ENCODE measurements at regions not wholly inside any gene's neighbourhood (a gene's known extent, or its start where the extent isn't known, plus 50 kb on each side); places are given as distances from the start of the nearest gene placed in this dataset.

GRCh38 chr10:69684020-69684980 is 54.3 kb downstream of the FAM241B start:
- H3K4me1 Mint-ChIP-seq (ENCODE audit: insufficient read depth, unreplicated experiment) = peaks cover 5% of the 10 kb centered on the region
- TF ChIP-seq, protein P1, sequence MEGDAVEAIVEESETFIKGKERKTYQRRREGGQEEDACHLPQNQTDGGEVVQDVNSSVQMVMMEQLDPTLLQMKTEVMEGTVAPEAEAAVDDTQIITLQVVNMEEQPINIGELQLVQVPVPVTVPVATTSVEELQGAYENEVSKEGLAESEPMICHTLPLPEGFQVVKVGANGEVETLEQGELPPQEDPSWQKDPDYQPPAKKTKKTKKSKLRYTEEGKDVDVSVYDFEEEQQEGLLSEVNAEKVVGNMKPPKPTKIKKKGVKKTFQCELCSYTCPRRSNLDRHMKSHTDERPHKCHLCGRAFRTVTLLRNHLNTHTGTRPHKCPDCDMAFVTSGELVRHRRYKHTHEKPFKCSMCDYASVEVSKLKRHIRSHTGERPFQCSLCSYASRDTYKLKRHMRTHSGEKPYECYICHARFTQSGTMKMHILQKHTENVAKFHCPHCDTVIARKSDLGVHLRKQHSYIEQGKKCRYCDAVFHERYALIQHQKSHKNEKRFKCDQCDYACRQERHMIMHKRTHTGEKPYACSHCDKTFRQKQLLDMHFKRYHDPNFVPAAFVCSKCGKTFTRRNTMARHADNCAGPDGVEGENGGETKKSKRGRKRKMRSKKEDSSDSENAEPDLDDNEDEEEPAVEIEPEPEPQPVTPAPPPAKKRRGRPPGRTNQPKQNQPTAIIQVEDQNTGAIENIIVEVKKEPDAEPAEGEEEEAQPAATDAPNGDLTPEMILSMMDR (IDR thresholded peaks at IDR 0.05; ENCODE audit: unreplicated experiment) = no peak
- no peak for DNase-seq (ENCODE audit: unreplicated experiment)
- POLR2A ChIA-PET = no interaction called here
- intact Hi-C loops (cut with micrococcal nuclease) = no loop called here
- no peaks in the 10 kb centered on the region for H3K9me3 Mint-ChIP-seq (ENCODE audit: unreplicated experiment)
- no peak overlapping the region for H3K27ac Mint-ChIP-seq (ENCODE audit: low read depth, unreplicated experiment)
- CTCF ChIA-PET = interaction anchor here (0.6 to 4.4 kb wide), 3 partner anchors 12 to 274 kb away, joined by 3 to 16 read pairs (median 3); no protein-coding TSS in a partner anchor
- H3K27me3 Mint-ChIP-seq (ENCODE audit: insufficient read depth, unreplicated experiment) = peaks cover 30% of the 10 kb centered on the region
- no peaks in the 10 kb centered on the region for H3K36me3 Mint-ChIP-seq (ENCODE audit: insufficient read depth, unreplicated experiment)
- no peak overlapping the region for H3K4me3 Mint-ChIP-seq (ENCODE audit: unreplicated experiment)
- no TSS peak for BruUV-seq (replicated peaks)

GRCh38 chr10:69684981-69685353 is 54.9 kb downstream of the FAM241B start:
- peaks cover 5% of the 10 kb centered on the region for H3K4me1 Mint-ChIP-seq (ENCODE audit: insufficient read depth, unreplicated experiment)
- no peak overlapping the region for H3K4me3 Mint-ChIP-seq (ENCODE audit: unreplicated experiment)
- no peak overlapping the region for H3K27ac Mint-ChIP-seq (ENCODE audit: low read depth, unreplicated experiment)

DNA sequence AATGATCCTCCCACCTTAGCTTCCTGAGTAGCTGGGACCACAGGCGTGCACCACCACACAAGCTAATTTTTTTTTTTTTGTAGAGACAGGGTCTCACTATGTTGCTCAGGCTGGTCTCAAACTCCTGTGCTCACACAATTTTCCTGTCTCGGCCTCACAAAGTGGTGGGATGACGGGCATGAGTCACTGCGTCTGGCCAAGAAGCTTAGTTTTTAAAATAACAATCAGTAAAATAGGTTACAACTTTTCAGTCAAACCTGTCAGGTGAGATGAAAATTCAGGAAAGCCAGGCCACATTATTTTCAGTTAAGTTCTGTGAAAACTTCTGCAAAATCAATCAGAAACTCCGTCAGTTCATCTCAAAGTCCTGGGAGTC is 55.4 kb downstream of the FAM241B start:
- peaks cover 5% of the 10 kb centered on the region for H3K4me1 Mint-ChIP-seq (ENCODE audit: insufficient read depth, unreplicated experiment)
- H3K27ac Mint-ChIP-seq (ENCODE audit: low read depth, unreplicated experiment) = no peak overlapping the region
- TF ChIP-seq, protein P1 (IDR thresholded peaks at IDR 0.05; ENCODE audit: unreplicated experiment) = no peak
- no peaks in the 10 kb centered on the region for H3K36me3 Mint-ChIP-seq (ENCODE audit: insufficient read depth, unreplicated experiment)
- H3K27me3 Mint-ChIP-seq (ENCODE audit: insufficient read depth, unreplicated experiment) = peaks cover 33% of the 10 kb centered on the region
- POLR2A ChIA-PET = no interaction called here
- BruUV-seq (replicated peaks) = no TSS peak
- intact Hi-C loops (cut with micrococcal nuclease) = no loop called here
- H3K4me3 Mint-ChIP-seq (ENCODE audit: unreplicated experiment) = no peak overlapping the region
- CTCF ChIA-PET = interaction anchor here (0.6 to 4.4 kb wide), 2 partner anchors 11 to 17 kb away, joined by 3 to 16 read pairs; no protein-coding TSS in a partner anchor
- H3K9me3 Mint-ChIP-seq (ENCODE audit: unreplicated experiment) = no peaks in the 10 kb centered on the region
- no peak for DNase-seq (ENCODE audit: unreplicated experiment)

More at GRCh38 chr10:69684981-69685353, 54.9 kb downstream of the FAM241B start:
- Mint-ChIP-seq H3K36me3 (ENCODE audit: insufficient read depth, unreplicated experiment) (no peaks in the 10 kb centered on the region), H3K9me3 (ENCODE audit: unreplicated experiment) (no peaks in the 10 kb centered on the region), H3K27me3 (ENCODE audit: insufficient read depth, unreplicated experiment) (peaks cover 33% of the 10 kb centered on the region)
- ChIA-PET CTCF (interaction anchor here (0.6 to 4.4 kb wide), 3 partner anchors 11 to 45 kb away, joined by 3 to 16 read pairs (median 3); no protein-coding TSS in a partner anchor), POLR2A (no interaction called here)
- DNase-seq (ENCODE audit: unreplicated experiment) = no peak
- intact Hi-C loops (cut with micrococcal nuclease) = no loop called here
- no TSS peak for BruUV-seq (replicated peaks)
- TF ChIP-seq, protein P1 (IDR thresholded peaks at IDR 0.05; ENCODE audit: unreplicated experiment) = no peak

DNA sequence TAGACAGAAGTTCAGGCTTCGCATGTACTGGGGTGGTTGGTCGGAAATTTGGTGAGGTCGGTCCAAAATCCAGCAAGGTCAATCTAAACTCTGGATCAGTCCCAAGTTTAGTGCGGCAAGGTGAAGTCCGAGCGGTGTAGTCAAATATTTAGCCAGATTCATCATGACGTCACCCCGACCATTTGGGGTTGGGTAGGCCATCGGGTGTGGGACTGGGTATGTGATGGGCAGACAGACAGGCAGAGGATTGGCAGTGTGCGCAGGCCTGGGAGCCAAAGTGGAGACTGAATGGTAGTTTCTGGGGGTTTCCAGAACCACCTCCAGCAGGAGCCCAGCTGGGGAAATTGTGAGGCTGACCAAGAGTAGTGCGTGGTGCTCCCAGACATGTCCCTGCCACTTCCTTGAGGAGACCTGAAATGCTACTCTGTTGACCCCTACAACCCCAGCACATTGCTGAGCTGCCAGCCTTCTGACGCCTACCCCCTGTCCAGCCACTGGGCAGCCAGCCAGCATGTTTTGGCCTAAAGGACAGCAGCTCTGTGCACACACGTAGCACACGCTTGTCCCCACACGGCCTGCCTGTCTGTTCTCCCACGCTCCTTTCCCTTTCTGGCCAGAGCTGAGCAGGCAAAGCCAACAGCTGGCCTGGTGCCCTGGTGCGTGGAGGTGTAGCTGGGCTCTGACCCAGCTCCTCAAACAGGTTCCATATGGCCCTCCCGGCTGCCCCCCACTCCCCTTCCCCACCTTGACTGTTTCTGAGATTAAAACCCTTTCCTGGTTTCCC is 55.9 kb downstream of the FAM241B start:
- peaks cover 33% of the 10 kb centered on the region for H3K27me3 Mint-ChIP-seq (ENCODE audit: insufficient read depth, unreplicated experiment)
- intact Hi-C loops (cut with micrococcal nuclease) = no loop called here
- peaks cover 5% of the 10 kb centered on the region for H3K4me1 Mint-ChIP-seq (ENCODE audit: insufficient read depth, unreplicated experiment)
- TF ChIP-seq, protein P1 (IDR thresholded peaks at IDR 0.05; ENCODE audit: unreplicated experiment) = no peak
- ChIA-PET CTCF (interaction anchor here (4.4 kb wide), 1 partner anchor 10 kb away, joined by 16 read pairs; no protein-coding TSS in a partner anchor), POLR2A (no interaction called here)
- no peak overlapping the region for H3K27ac Mint-ChIP-seq (ENCODE audit: low read depth, unreplicated experiment)
- no peaks in the 10 kb centered on the region for H3K9me3 Mint-ChIP-seq (ENCODE audit: unreplicated experiment)
- no peak overlapping the region for H3K4me3 Mint-ChIP-seq (ENCODE audit: unreplicated experiment)
- no TSS peak for BruUV-seq (replicated peaks)
- DNase-seq (ENCODE audit: unreplicated experiment) = no peak
- H3K36me3 Mint-ChIP-seq (ENCODE audit: insufficient read depth, unreplicated experiment) = no peaks in the 10 kb centered on the region

All from MCF 10A (cell line).